H1 (cell line): ENCODE measurements at regions not wholly inside any gene's neighbourhood (a gene's known extent, or its start where the extent isn't known, plus 50 kb on each side); places are given as distances from the start of the nearest gene placed in this dataset.

Experiments used
- CTCF ChIA-PET: fragments of 300-600 bp; sonication (Branson Sonifier 250); formaldehyde crosslinking; loops from one replicate; lab custom pipeline; 2021; ENCODE audit not compliant: partially characterized antibody; lab: Charles Lee
- POLR2A ChIA-PET: fragments of 300-600 bp; sonication (Branson Sonifier 250); formaldehyde crosslinking; loops from one replicate; lab custom pipeline; 2021; ENCODE audit warnings: inconsistent platforms; ENCODE audit not compliant: partially characterized antibody; lab: Charles Lee
- DNase-seq, 2 experiments: peaks; one replicate each; pipeline versions ENCODE4 v3.0.0 to v3.0.0-alpha.2; 2010 to 2022; ENCODE audit warnings: low spot score in 2 of 2, low read depth in 1 of 2, mixed read lengths in 1 of 2
- FAIRE-seq: peaks from 2 replicates; lab custom pipeline; 2011; peaks lifted over from hg19 to GRCh38; lab: Jason Lieb, UNC
- H2AFZ ChIP-seq: 2 replicates; pipeline ENCODE4 v1.8.1; 2012; ENCODE audit warnings: low read length, inconsistent platforms
- H2AK5ac ChIP-seq: 2 replicates; pipeline ENCODE4 v1.6.1; 2013; ENCODE audit warnings: low read depth, low read length
- H2BK120ac ChIP-seq: replicated peaks from 2 replicates; pipeline ENCODE3; 2013; ENCODE audit warnings: low read depth, low read length, inconsistent platforms
- H2BK12ac ChIP-seq: 2 replicates; pipeline ENCODE4 v1.6.1; 2013; ENCODE audit warnings: low read depth, low read length
- H2BK15ac ChIP-seq: 2 replicates; pipeline ENCODE4 v1.6.1; 2013; ENCODE audit warnings: low read length
- H2BK20ac ChIP-seq: 2 replicates; pipeline ENCODE4 v1.6.1; 2013; ENCODE audit warnings: low read length
- H2BK5ac ChIP-seq: 2 replicates; pipeline ENCODE4 v1.6.1; 2013; ENCODE audit warnings: low read depth, low read length
- H3K14ac ChIP-seq: 2 replicates; pipeline ENCODE4 v1.6.1; 2013; ENCODE audit warnings: inconsistent platforms; ENCODE audit not compliant: insufficient read length
- H3K18ac ChIP-seq: 2 replicates; pipeline ENCODE4 v1.6.1; 2013; ENCODE audit warnings: low read length; ENCODE audit errors: extremely low read depth
- H3K23ac ChIP-seq: 2 replicates; pipeline ENCODE4 v1.6.1; 2013; ENCODE audit warnings: inconsistent platforms; ENCODE audit not compliant: insufficient read length
- H3K23me2 ChIP-seq: 2 replicates; pipeline ENCODE4 v1.6.1; 2013; ENCODE audit warnings: low read depth, low read length
- H3K27ac ChIP-seq: 2 replicates; pipeline ENCODE4 v1.6.1; 2011; ENCODE audit warnings: low read depth, low read length, inconsistent platforms
- H3K27me3 ChIP-seq, 4 experiments: replicated peaks in 1 of 4; 1 replicate in 1 of 4; 2 replicates in 3 of 4; pipeline versions ENCODE4 v1.6.1 to v1.8.1; 2011 to 2013; ENCODE audit warnings: low read length in 3 of 4, mild to moderate bottlenecking in 3 of 4, inconsistent platforms in 2 of 4, mixed read lengths in 2 of 4, moderate library complexity in 1 of 4; ENCODE audit not compliant: control insufficient read depth in 3 of 4, insufficient read depth in 3 of 4; ENCODE audit errors: extremely low read depth in 1 of 4
- H3K36me3 ChIP-seq, 4 experiments: 2 replicates each; pipeline versions ENCODE4 v1.6.1 to v1.8.1; 2011 to 2013; ENCODE audit warnings: mild to moderate bottlenecking in 4 of 4, low read length in 3 of 4, moderate library complexity in 2 of 4, control low read depth in 1 of 4, inconsistent platforms in 1 of 4; ENCODE audit not compliant: insufficient read depth in 4 of 4, control insufficient read depth in 2 of 4
- H3K4ac ChIP-seq: replicated peaks from 2 replicates; pipeline ENCODE3; 2013; ENCODE audit warnings: low read length, low read depth, mixed read lengths, inconsistent platforms; ENCODE audit not compliant: insufficient read length
- H3K4me1 ChIP-seq, 4 experiments: replicated peaks in 1 of 4; 1 replicate in 1 of 4; 2 replicates in 3 of 4; pipeline versions ENCODE4 v1.6.1 to v1.8.1; 2011 to 2013; ENCODE audit warnings: low read length in 3 of 4, inconsistent platforms in 2 of 4, mixed read lengths in 1 of 4; ENCODE audit not compliant: insufficient read depth in 4 of 4, control insufficient read depth in 3 of 4
- H3K4me2 ChIP-seq, 2 experiments: 2 replicates each; pipeline versions ENCODE4 v1.6.1 to v1.8.1; 2011 to 2013; ENCODE audit warnings: low read depth in 2 of 2, low read length in 2 of 2, control low read depth in 1 of 2, inconsistent platforms in 1 of 2, mild to moderate bottlenecking in 1 of 2; ENCODE audit not compliant: insufficient read depth in 1 of 2
- H3K4me3 ChIP-seq, 4 experiments: fragments of 200-600, 300-600 bp in 1 of 4; sonication (generic), shearing (Covaris generic), sonication (Bioruptor Twin) in 1 of 4; 2 replicates each; pipeline versions ENCODE4 v1.5.1 to v1.8.1; 2011 to 2016; ENCODE audit warnings: low read length in 4 of 4, low read depth in 3 of 4, control low read depth in 2 of 4, inconsistent platforms in 2 of 4, mild to moderate bottlenecking in 2 of 4, mixed read lengths in 1 of 4, moderate library complexity in 1 of 4; ENCODE audit not compliant: insufficient read depth in 2 of 4; ENCODE audit errors: extremely low read depth in 1 of 4
- H3K56ac ChIP-seq: replicated peaks from 2 replicates; pipeline ENCODE3; 2013; ENCODE audit warnings: low read depth, mild to moderate bottlenecking, mixed read lengths, low read length, inconsistent platforms; ENCODE audit not compliant: insufficient read length
- H3K79me1 ChIP-seq: 2 replicates; pipeline ENCODE4 v1.6.1; 2013; ENCODE audit warnings: low read depth, low read length, control low read depth
- H3K79me2 ChIP-seq, 2 experiments: 2 replicates each; pipeline versions ENCODE4 v1.6.1 to v1.8.1; 2012 to 2013; ENCODE audit warnings: low read length in 2 of 2, mild to moderate bottlenecking in 2 of 2, inconsistent platforms in 1 of 2; ENCODE audit not compliant: insufficient read depth in 2 of 2, control insufficient read depth in 1 of 2
- H3K9ac ChIP-seq, 4 experiments: replicated peaks in 1 of 4; 1 replicate in 1 of 4; 2 replicates in 3 of 4; pipeline versions ENCODE4 v1.6.1 to v1.8.1; 2011 to 2013; ENCODE audit warnings: low read depth in 3 of 4, low read length in 3 of 4, control low read depth in 2 of 4, mild to moderate bottlenecking in 2 of 4, moderate library complexity in 2 of 4, inconsistent platforms in 1 of 4; ENCODE audit errors: extremely low read depth in 1 of 4
- H3K9me3 ChIP-seq, 2 experiments: 2 replicates each; pipeline versions ENCODE4 v1.6.1 to v1.8.1; 2012 to 2013; ENCODE audit warnings: mild to moderate bottlenecking in 2 of 2, moderate library complexity in 2 of 2, control low read depth in 1 of 2, inconsistent platforms in 1 of 2, low read depth in 1 of 2, low read length in 1 of 2, mixed read lengths in 1 of 2; ENCODE audit not compliant: insufficient read depth in 2 of 2
- H4K20me1 ChIP-seq, 2 experiments: replicated peaks in 1 of 2; 2 replicates each; pipeline versions ENCODE3 to v1.8.1; 2011 to 2013; ENCODE audit warnings: inconsistent platforms in 2 of 2, low read length in 2 of 2, mild to moderate bottlenecking in 1 of 2; ENCODE audit not compliant: insufficient read depth in 2 of 2, control insufficient read depth in 1 of 2
- H4K5ac ChIP-seq: 2 replicates; pipeline ENCODE4 v1.6.1; 2013; ENCODE audit warnings: low read length, low read depth, mixed read lengths, inconsistent platforms; ENCODE audit not compliant: insufficient read length
- H4K8ac ChIP-seq: 2 replicates; pipeline ENCODE4 v1.8.0; 2013; ENCODE audit warnings: mild to moderate bottlenecking, moderate library complexity, low read length, inconsistent platforms; ENCODE audit not compliant: insufficient read depth; ENCODE audit errors: extremely low read depth
- H4K91ac ChIP-seq: replicated peaks from 2 replicates; pipeline ENCODE3; 2013; ENCODE audit warnings: low read length, mixed read lengths, inconsistent platforms; ENCODE audit not compliant: insufficient read length
- SIN3A ChIP-seq, 2 experiments: IDR thresholded peaks in 1 of 2; conservative IDR thresholded peaks in 1 of 2; 2 replicates each; pipeline ENCODE4 v1.6.1; 2011 to 2012; ENCODE audit warnings: low read length in 2 of 2, improper control_type of control experiment in 1 of 2, low read depth in 1 of 2, mild to moderate bottlenecking in 1 of 2
- TAF7 ChIP-seq: optimal IDR thresholded peaks from 2 replicates; pipeline ENCODE3; 2011; ENCODE audit warnings: low read depth, mild to moderate bottlenecking, inconsistent platforms, low read length, moderate library complexity, borderline replicate concordance
- WGBS, 2 experiments: shearing (Covaris generic) in 1 of 2; methylation state at CpG; one replicate each; pipeline versions ENCODE4 v1.1.6 to v1.1.7; 2013 to 2015; ENCODE audit warnings: low lambda C conversion rate in 2 of 2, mixed read lengths in 2 of 2, inconsistent platforms in 1 of 2, low coverage in 1 of 2, missing lambda C conversion rate in 1 of 2; ENCODE audit not compliant: insufficient replicate concordance in 2 of 2, insufficient coverage in 1 of 2, insufficient read length in 1 of 2; ENCODE audit errors: extremely low coverage in 1 of 2, missing lambda C conversion rate in 1 of 2; 5-methylcytosine and 5-hydroxymethylcytosine counted together

GRCh38 chr12:68391937-68392336 lies 59.8 kb upstream of the MDM1 start:
- no peak for FAIRE-seq
- POLR2A ChIA-PET = no interaction called here
- no peaks in the 10 kb centered on the region for H3K23me2 ChIP-seq
- CTCF ChIA-PET = interaction anchor here (0.6 to 1.9 kb wide), 4 partner anchors 11 to 17 kb away, joined by 3 to 8 read pairs (median 4); no protein-coding TSS in a partner anchor
- H3K27me3 ChIP-seq = no peaks in the 10 kb centered on the region
- H3K27ac ChIP-seq = no peak overlapping the region
- no peak overlapping the region for H2BK5ac ChIP-seq
- no peak overlapping the region for H3K18ac ChIP-seq
- no peak overlapping the region for H3K4ac ChIP-seq
- H3K4me1 ChIP-seq = no peaks in the 10 kb centered on the region
- no peak overlapping the region for H2AFZ ChIP-seq
- no peaks in the 10 kb centered on the region for H3K79me2 ChIP-seq
- no peak overlapping the region for H3K9ac ChIP-seq
- H3K4me2 ChIP-seq = no peak overlapping the region
- H3K23ac ChIP-seq = no peak overlapping the region
- H2BK120ac ChIP-seq = no peak overlapping the region
- no peak overlapping the region for H4K8ac ChIP-seq
- no peak overlapping the region for H2BK20ac ChIP-seq
- H3K56ac ChIP-seq = no peak overlapping the region
- DNase-seq = no peak
- no peak overlapping the region for H4K91ac ChIP-seq
- H2BK12ac ChIP-seq = no peak overlapping the region
- H3K4me3 ChIP-seq = no peak overlapping the region
- H3K36me3 ChIP-seq = no peaks in the 10 kb centered on the region
- H2BK15ac ChIP-seq = no peak overlapping the region
- no peaks in the 10 kb centered on the region for H3K79me1 ChIP-seq
- no peaks in the 10 kb centered on the region for H4K20me1 ChIP-seq
- H2AK5ac ChIP-seq = no peak overlapping the region
- H4K5ac ChIP-seq = no peak overlapping the region
- H3K14ac ChIP-seq = no peak overlapping the region
- H3K9me3 ChIP-seq = peaks cover 6 to 10% of the 10 kb centered on the region in 2 experiments; a peak in 3 of 4 replicates
- 85% methylated on average over 3 of the region's 3 CpGs; no CpG with 5 or more reads in 1 of the 2 experiments for WGBS, 2 experiments
- TF ChIP-seq SIN3A (conservative IDR thresholded peaks at IDR 0.05 in 1 of 2, IDR thresholded peaks at IDR 0.05 in 1 of 2; ENCODE audit: low read depth in 1 of 2, low read length in 2 of 2) (no peak), TAF7 (no peak)
